Urinary bladder (tissue), 3 donors: ENCODE measurements at regions not wholly inside any gene's neighbourhood (a gene's known extent, or its start where the extent isn't known, plus 50 kb on each side); places are given as distances from the start of the nearest gene placed in this dataset.

Source experiments
- DNase-seq: peaks from one replicate; pipeline ENCODE4 v3.0.0-alpha.2; 2015; ENCODE audit errors: extremely low spot score
- H3K27ac ChIP-seq: one replicate; pipeline ENCODE4 v1.5.1; 2013; ENCODE audit warnings: low read depth, mild to moderate bottlenecking, moderate library complexity
- H3K36me3 ChIP-seq: one replicate; pipeline ENCODE4 v1.6.1; 2013; ENCODE audit warnings: mild to moderate bottlenecking, moderate library complexity; ENCODE audit not compliant: insufficient read depth
- H3K4me1 ChIP-seq: one replicate; pipeline ENCODE4 v1.6.1; 2013; ENCODE audit warnings: mild to moderate bottlenecking, moderate library complexity; ENCODE audit not compliant: insufficient read depth
- H3K4me3 ChIP-seq: one replicate; pipeline ENCODE4 v1.5.1; 2013; ENCODE audit warnings: low read depth, low read length
- WGBS: extraction: QIAGEN DNeasy Blood & Tissue Kit; methylation state at CpG from one replicate; pipeline ENCODE4 v1.1.7; 2013; 5-methylcytosine and 5-hydroxymethylcytosine counted together
- donor health status: healthy with polysubstance abuse.
- donor health status: healthy.

DNA sequence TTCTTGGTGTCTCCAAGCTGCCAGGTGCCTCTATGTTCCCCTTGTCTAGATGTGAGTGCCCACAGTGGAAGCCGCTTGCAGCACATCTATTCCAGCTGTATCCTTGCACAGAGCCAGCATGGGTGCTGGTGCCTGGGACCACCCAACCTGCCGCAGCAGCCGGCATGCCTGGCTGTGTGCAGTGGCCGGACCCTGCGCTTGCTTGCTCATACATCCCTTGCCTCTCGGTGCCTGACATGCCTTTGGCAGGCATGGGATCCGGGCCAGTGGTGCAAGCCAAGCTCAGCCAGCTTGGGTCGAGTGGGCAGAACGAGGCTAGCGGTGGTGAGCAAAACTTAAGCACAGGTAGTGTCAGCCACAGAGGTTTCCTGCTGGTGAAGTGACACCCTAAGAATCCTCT lies 355.1 kb downstream of the TLL1 start:
- Histone ChIP-seq H3K36me3 (no peaks in the 10 kb centered on the region), H3K4me3 (no peak overlapping the region), H3K27ac (no peak overlapping the region), H3K4me1 (no peaks in the 10 kb centered on the region)
- 96% methylated on average over 10 of the region's 10 CpGs for WGBS
- DNase-seq = no peak

DNA sequence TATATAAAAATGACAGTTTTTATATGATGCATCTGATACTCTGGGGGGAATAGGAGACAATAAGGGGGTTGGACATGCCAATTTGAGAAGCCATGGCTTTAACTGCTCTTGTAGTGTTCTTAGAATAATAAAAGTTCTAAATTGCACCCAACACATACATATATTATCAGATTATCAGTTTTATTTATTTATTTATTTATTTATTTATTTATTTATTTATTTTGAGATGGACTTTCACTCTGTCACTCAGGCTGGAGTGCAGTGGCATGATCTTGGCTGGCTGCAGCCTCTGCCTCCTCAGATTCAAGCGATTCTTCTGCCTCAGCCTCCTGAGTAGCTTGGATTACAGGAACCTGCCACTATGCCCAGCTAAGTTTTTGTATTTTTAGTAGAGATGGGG lies 356.8 kb downstream of the TLL1 start:
- Histone ChIP-seq H3K27ac (no peak overlapping the region), H3K4me3 (no peak overlapping the region), H3K4me1 (no peaks in the 10 kb centered on the region), H3K36me3 (no peaks in the 10 kb centered on the region)
- no peak for DNase-seq
- WGBS = 98% methylated on average over 1 of the region's 1 CpG

DNA sequence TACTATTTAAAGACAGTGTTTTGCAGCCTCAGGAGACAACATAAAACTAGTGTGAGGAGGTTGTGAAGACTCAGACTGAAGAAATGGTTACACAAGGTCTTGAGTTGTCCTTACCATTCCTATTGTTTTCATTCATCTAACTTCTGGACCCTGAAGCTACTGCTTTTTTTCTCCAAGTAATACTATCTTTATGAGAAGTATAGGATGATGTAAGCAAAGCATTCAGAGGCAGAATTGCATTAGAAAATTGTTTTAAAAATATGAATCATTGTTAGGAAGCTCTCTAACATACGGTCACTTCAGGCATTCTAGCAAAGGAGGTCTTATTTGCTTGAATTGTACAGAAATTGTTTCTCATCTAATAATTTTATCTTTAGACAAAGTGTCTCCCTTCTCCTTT lies 357.8 kb downstream of the TLL1 start:
- DNase-seq = no peak
- H3K36me3 ChIP-seq = no peaks in the 10 kb centered on the region
- 68% methylated on average over 1 of the region's 1 CpG for WGBS
- no peaks in the 10 kb centered on the region for H3K4me1 ChIP-seq
- no peak overlapping the region for H3K4me3 ChIP-seq
- no peak overlapping the region for H3K27ac ChIP-seq

DNA sequence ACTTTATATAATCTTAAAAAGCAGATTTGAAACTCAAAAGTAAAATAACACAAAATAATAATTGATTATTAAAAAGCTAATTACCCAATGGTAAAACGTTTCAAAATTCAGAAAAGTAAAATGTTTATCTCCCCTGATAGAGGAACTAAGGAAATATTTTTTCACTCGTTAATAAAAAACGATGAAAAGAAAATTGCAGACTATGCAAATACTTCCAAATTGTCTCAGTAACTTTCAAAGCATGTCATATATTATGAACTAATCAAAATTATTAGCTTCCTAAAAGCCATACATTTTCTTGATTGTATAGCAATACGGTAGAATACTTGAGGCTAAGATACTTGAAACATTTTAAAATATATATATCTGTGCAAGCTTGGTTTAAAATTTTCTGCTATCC lies 366.3 kb downstream of the TLL1 start:
- H3K27ac ChIP-seq = no peak overlapping the region
- no peaks in the 10 kb centered on the region for H3K36me3 ChIP-seq
- no peak for DNase-seq
- 84% methylated on average over 4 of the region's 4 CpGs for WGBS
- no peak overlapping the region for H3K4me3 ChIP-seq
- H3K4me1 ChIP-seq = no peaks in the 10 kb centered on the region

DNA sequence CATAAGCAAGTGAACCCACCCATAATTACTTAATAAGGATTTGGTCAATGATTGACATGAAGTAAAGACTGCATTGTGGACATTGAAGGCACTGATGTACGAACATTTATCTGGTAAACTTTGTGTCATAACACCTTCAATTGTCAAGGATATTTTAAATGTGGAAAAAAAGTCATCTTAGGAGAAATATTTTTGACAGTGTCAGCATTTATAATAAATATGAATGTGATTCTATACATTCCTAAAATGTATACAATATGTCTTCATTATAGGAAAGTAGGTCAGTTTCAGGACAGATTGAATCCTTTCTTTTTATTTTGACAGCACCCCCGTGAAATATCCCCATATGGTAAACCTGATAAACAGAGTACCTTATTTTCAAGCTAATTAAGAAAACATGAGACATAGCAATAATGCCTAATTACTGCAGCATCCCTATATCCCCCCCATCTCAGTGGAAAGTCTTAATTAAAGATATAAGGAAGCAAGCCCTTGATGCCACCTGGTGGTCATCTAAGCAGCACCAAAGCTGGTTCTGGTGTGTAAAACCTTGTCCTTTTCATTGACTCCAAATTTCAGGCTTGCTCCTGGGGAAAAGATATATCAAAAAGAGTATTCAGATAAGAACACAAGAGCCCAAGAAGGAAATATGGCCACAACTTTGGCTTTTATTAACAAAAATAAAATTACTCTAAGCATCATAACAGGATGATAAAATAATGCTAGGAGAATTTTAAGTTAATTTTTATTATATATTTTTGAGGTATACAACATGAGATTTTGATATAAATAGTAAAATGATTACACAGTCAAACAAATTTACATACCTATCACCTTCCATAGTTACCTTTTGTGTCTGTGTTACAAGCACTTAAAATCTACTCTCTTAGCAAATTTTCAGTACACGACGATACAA lies 379.7 kb downstream of the TLL1 start:
- H3K36me3 ChIP-seq = no peaks in the 10 kb centered on the region
- H3K27ac ChIP-seq = no peak overlapping the region
- no peak overlapping the region for H3K4me3 ChIP-seq
- no peak for DNase-seq
- WGBS = 73% methylated on average over 4 of the region's 4 CpGs
- H3K4me1 ChIP-seq = no peaks in the 10 kb centered on the region

DNA sequence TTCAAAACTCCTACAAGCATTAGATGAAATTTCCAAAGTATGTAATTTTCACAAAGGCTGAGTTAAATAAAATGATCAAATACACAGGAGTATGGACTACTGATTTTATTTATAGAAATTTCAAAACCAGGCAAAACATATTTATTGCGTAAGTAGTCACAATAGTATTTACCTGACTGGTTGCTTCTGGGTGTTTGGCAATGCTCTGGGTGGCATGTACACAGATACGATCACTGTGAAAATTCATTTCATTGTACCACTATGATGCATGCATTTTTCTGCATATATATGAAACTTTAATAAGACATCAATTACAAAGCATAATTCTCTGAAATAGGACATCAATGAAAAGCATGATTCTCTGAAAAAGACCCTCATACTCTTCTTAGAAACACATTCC lies 384.2 kb downstream of the TLL1 start:
- WGBS = 89% methylated on average over 2 of the region's 2 CpGs
- H3K27ac ChIP-seq = no peak overlapping the region
- H3K4me3 ChIP-seq = no peak overlapping the region
- no peaks in the 10 kb centered on the region for H3K36me3 ChIP-seq
- no peaks in the 10 kb centered on the region for H3K4me1 ChIP-seq
- DNase-seq = no peak

DNA sequence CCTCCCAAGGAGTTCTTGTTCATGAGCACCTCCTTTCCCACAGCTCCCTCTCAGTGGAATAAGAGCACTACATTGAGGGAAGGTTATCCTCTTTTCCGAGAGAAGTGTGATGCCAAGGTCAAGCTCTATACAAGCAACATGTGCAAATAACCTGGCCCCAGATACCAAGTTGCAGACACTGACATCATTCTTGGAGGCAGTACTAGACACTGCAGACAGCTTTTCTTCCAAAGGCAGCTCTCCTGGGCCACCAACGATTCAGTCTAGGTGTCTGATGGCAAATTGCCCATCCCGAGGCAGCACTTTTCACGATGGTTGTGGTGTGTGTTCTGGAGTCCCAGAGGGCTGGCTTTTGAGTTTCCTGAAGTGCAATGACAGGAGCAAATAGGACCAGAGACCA lies 384.9 kb downstream of the TLL1 start:
- Histone ChIP-seq H3K36me3 (no peaks in the 10 kb centered on the region), H3K4me1 (no peaks in the 10 kb centered on the region), H3K4me3 (no peak overlapping the region), H3K27ac (no peak overlapping the region)
- DNase-seq = no peak
- 57% methylated on average over 4 of the region's 4 CpGs for WGBS

DNA sequence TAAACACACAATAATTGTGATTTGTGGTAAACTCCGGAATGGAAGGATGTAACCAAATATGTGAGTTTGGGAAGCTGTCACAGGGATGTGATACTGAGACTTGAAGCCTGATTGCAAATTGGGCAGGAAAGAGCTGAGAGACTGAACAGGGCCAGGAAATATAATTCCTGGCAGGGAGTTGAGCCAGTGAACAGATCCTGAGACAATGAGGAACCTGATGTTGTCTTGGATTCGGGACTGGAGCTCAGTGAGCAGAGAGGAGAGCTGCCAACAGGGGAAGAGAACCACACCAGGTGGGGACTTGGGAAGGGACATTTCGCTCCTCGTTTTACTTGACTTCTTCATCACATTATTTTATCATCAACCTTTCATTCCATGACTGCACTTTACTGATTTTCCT lies 386.0 kb downstream of the TLL1 start:
- 61% methylated on average over 4 of the region's 4 CpGs for WGBS
- no peak for DNase-seq
- Histone ChIP-seq H3K4me3 (no peak overlapping the region), H3K27ac (no peak overlapping the region), H3K36me3 (no peaks in the 10 kb centered on the region), H3K4me1 (no peaks in the 10 kb centered on the region)

DNA sequence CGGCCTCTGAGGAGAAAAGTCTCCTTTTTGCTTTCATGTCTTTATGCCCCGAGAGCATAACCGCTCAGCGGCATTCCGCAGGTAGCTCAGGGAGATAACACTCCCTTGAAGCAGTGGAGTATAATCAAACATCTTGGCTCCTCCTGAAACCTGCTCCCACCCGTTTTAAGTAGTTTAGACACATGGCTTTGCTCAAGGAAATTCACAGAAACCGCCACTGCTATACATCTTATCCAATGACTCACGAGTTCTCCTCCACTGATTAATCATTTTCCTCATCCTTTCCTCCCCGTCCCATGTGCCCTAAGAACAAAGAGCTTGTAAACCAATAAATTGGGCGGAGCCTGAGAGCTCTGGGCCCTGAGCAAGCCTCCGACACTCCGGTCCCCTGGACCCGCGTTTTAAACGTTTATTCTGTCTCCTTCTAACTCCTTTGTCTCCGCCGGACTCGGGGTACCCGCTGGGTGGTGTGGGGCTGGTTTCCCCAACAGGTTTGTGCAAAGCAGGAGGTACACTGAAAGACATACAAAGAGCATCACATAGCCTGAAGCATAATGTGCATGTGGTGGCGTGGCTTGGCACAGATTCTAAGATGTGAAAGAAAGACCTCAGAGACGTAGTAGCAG lies 401.2 kb downstream of the TLL1 start:
- no peaks in the 10 kb centered on the region for H3K36me3 ChIP-seq
- H3K4me3 ChIP-seq = no peak overlapping the region
- 88% methylated on average over 21 of the region's 21 CpGs for WGBS
- H3K4me1 ChIP-seq = no peaks in the 10 kb centered on the region
- DNase-seq = no peak
- no peak overlapping the region for H3K27ac ChIP-seq

DNA sequence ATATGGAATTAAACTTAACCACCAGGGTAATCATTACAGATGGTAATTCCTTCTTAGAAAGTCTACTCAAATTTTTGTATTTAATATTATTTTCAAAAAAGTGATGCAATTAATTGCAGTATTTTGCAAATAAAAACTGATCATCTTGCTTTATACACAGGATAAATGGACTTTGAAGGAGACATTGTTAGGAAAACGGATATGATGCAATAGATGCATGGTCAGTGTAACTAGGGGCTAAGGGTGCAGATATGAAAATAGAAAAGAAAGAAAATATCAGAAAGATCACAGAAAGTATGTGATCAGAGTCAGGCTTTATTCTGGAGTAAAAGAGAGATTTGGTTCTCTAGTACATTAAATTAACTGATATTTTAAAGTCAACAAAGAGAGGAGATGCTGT lies 401.7 kb downstream of the TLL1 start:
- Histone ChIP-seq H3K36me3 (no peaks in the 10 kb centered on the region), H3K4me3 (no peak overlapping the region)
- WGBS = 86% methylated on average over 1 of the region's 1 CpG

DNA sequence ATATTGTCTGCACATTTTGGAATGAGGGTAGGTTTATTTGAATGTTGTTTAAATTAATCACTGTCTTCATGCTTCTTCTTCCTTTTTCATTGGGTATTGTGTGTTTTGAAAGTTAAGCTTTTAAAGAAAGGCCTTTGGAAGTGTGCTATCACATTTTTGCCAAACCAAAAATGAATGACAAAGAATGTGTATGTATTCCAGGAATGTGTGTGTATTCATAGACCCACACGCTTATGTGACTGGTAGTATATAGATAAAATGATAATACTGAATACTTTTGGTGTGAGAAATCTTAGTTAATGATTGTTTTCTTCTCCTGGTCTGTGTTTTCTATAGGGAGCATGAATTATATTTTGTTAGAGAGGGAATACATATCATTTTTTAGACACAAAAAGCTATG lies 404.4 kb downstream of the TLL1 start:
- Histone ChIP-seq H3K4me1 (no peaks in the 10 kb centered on the region), H3K36me3 (no peaks in the 10 kb centered on the region), H3K4me3 (no peak overlapping the region), H3K27ac (no peak overlapping the region)
- 26% methylated on average over 1 of the region's 1 CpG for WGBS
- DNase-seq = no peak

More for the DNA sequence above, 401.7 kb downstream of the TLL1 start:
- no peak for DNase-seq
- Histone ChIP-seq H3K4me1 (no peaks in the 10 kb centered on the region), H3K27ac (no peak overlapping the region)

DNA sequence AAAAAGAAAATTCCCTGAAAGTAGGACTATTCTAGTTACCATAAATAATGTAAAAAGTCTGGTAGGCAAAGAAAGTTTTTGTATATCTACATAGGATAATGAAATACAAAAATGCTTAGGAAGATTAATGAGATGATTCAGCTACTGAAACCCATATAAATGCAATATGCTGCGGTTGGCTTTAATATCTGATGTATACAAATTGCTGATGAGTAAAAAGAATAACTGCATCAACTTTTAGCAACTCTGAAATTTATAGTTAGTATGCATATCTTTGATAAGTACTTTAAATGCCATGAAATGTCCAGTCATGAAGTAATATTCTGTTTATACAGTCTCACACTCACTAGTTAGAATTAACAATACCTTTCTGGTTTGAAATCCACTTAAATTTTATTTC lies 404.8 kb downstream of the TLL1 start:
- Histone ChIP-seq H3K27ac (no peak overlapping the region), H3K36me3 (no peaks in the 10 kb centered on the region), H3K4me3 (no peak overlapping the region), H3K4me1 (no peaks in the 10 kb centered on the region)
- 35% methylated on average over 1 of the region's 1 CpG for WGBS
- DNase-seq = no peak

DNA sequence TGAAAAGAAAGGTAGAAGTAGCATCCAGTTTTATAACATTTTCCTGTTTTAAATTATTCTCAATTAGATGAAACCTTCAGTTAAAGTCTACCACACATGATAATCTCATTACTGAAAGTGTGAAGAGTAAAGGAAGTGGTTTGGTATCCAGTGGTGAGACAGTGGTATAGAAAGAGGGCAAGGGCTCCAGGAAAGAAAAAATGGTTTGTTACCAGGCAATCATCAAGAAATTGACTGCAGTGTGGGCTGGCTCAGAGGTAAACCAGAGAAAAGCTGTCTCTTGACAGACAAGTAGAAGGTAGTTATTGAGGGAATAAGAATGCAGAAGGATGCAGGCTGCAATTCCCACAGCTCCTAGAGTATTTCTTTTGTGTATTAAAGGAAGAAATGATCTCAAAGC lies 406.2 kb downstream of the TLL1 start:
- no peaks in the 10 kb centered on the region for H3K36me3 ChIP-seq
- no peak overlapping the region for H3K27ac ChIP-seq
- DNase-seq = no peak
- H3K4me3 ChIP-seq = no peak overlapping the region
- H3K4me1 ChIP-seq = no peaks in the 10 kb centered on the region

DNA sequence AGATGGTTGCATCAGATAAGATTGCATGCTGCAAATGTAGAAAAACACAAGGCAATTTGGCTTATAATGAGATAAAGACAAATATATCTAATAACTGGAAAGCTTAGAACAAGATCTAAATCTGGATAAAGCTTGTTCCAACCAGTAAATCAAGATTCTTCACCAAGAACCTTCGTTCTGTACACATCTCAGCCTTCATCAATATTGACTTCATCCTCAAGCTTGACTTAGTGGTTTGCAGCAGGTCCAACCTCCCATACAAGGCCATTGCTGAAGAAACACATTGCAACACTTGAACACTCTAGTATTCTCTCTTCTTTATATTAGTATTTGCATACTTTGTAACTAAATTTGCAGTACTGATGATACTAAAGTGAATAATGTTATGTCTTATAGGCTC lies 407.6 kb downstream of the TLL1 start:
- Histone ChIP-seq H3K4me3 (no peak overlapping the region), H3K27ac (no peak overlapping the region), H3K4me1 (no peaks in the 10 kb centered on the region), H3K36me3 (no peaks in the 10 kb centered on the region)
- DNase-seq = no peak
- WGBS = 51% methylated on average over 1 of the region's 1 CpG
